Prostate gland (tissue), 2 donors: ENCODE measurements at regions not wholly inside any gene's neighbourhood (a gene's known extent, or its start where the extent isn't known, plus 50 kb on each side); places are given as distances from the start of the nearest gene placed in this dataset.

Source experiments
- DNase-seq: peaks from one replicate; pipeline ENCODE4 v3.0.0-alpha.2; 2019; ENCODE audit warnings: low spot score
- H3K27ac ChIP-seq, 2 donors: fragments of 200-600 bp; sonication (generic); 2 replicates each; pipeline ENCODE4 v1.5.1; 2017 to 2019
- H3K27me3 ChIP-seq: fragments of 200-600 bp; sonication (generic); replicated peaks from 2 replicates; pipeline ENCODE4 v1.5.1; 2019; ENCODE audit not compliant: insufficient read depth
- H3K36me3 ChIP-seq, 2 donors: fragments of 200-600 bp; sonication (generic); 1 replicate in 1 of 2; 2 replicates in 1 of 2; pipeline versions ENCODE4 v1.5.1 to v1.8.1; 2017 to 2019
- H3K4me1 ChIP-seq: fragments of 200-600 bp; sonication (generic); replicated peaks from 2 replicates; pipeline ENCODE4 v1.5.1; 2019
- H3K4me3 ChIP-seq, 2 donors: fragments of 200-600 bp; sonication (generic); 2 replicates each; pipeline ENCODE4 v1.5.1; 2017 to 2019
- H3K9me3 ChIP-seq: fragments of 200-600 bp; sonication (generic); 2 replicates; pipeline ENCODE4 v1.5.1; 2017
- CTCF ChIP-seq, 4 experiments: fragments of 200-600 bp in 2 of 4; fragments of 450-650 bp in 2 of 4; sonication (generic) in 2 of 4; IDR thresholded peaks; 1 replicate in 3 of 4; 2 replicates in 1 of 4; pipeline ENCODE4 v1.5.1; 2016 to 2019; ENCODE audit warnings: antibody characterized with exemption in 4 of 4, mild to moderate bottlenecking in 2 of 4, moderate library complexity in 2 of 4
- POLR2A ChIP-seq: fragments of 450-650 bp; IDR thresholded peaks from one replicate; pipeline ENCODE4 v1.6.1; 2016; ENCODE audit warnings: antibody characterized with exemption, mild to moderate bottlenecking
- POLR2AphosphoS5 ChIP-seq: sonication (generic); formaldehyde crosslinking; IDR thresholded peaks from one replicate; pipeline ENCODE4 v1.6.1; 2017; ENCODE audit warnings: antibody characterized with exemption
- WGBS: methylation state at CpG from one replicate; pipeline ENCODE4 v1.1.5; 2018; 5-methylcytosine and 5-hydroxymethylcytosine counted together
- intact Hi-C: fragments of 100-400 bp; cut with DNase I; formaldehyde crosslinking; loops from one replicate; pipeline ENCODE4 v1.14.2; 2022

- no peaks in the 10 kb centered on the region for H3K9me3 ChIP-seq
- no peaks in the 10 kb centered on the region for H3K4me1 ChIP-seq
- intact Hi-C loops: no loop called here
- no peaks in the 10 kb centered on the region for H3K36me3 ChIP-seq
- H3K4me3 ChIP-seq: no peak overlapping the region
- H3K27ac ChIP-seq: no peak overlapping the region
- DNase-seq: no peak
- 84% methylated on average over 4 of the region's 4 CpGs for whole genome bisulfite sequencing
- no peaks in the 10 kb centered on the region for H3K27me3 ChIP-seq
- TF ChIP-seq POLR2A (no peak), POLR2AphosphoS5 (no peak), CTCF (IDR thresholded peaks at IDR 0.05) (no peak)
These were observed 159.3 kb upstream of the MARCKS start for GRCh38 chr6:113697632-113698410.

GRCh38 chr6:113699239-113699638, 157.9 kb upstream of the MARCKS start:
- Histone ChIP-seq H3K36me3 (no peaks in the 10 kb centered on the region), H3K4me1 (no peaks in the 10 kb centered on the region), H3K9me3 (no peaks in the 10 kb centered on the region), H3K27ac (no peak overlapping the region), H3K27me3 (no peaks in the 10 kb centered on the region), H3K4me3 (no peak overlapping the region)
- intact Hi-C loops: no loop called here
- DNase-seq: no peak
- no peak for TF ChIP-seq POLR2AphosphoS5
- TF ChIP-seq POLR2A: no peak

GRCh38 chr6:113701552-113702254, 155.4 kb upstream of the MARCKS start:
- TF ChIP-seq POLR2A: no peak
- TF ChIP-seq POLR2AphosphoS5: peak; percentile 44
- no peak overlapping the region for H3K4me3 ChIP-seq
- no peaks in the 10 kb centered on the region for H3K27me3 ChIP-seq
- H3K36me3 ChIP-seq: no peaks in the 10 kb centered on the region
- H3K4me1 ChIP-seq: no peaks in the 10 kb centered on the region
- no peak overlapping the region for H3K27ac ChIP-seq
- WGBS: 42% methylated on average over 4 of the region's 4 CpGs
- intact Hi-C loops: no loop called here
- no peaks in the 10 kb centered on the region for H3K9me3 ChIP-seq
- DNase-seq: no peak

- no peak for TF ChIP-seq CTCF (IDR thresholded peaks at IDR 0.05)
- no peak for TF ChIP-seq POLR2A
- no peak for TF ChIP-seq POLR2AphosphoS5
These were observed 150.0 kb upstream of the MARCKS start for GRCh38 chr6:113707194-113707593.

GRCh38 chr6:113709936-113710509, 147.1 kb upstream of the MARCKS start:
- DNase-seq: no peak
- TF ChIP-seq CTCF (IDR thresholded peaks at IDR 0.05) (no peak), POLR2A (no peak), POLR2AphosphoS5 (no peak)
- Histone ChIP-seq H3K4me1 (no peaks in the 10 kb centered on the region), H3K4me3 (no peak overlapping the region), H3K9me3 (no peaks in the 10 kb centered on the region), H3K27me3 (no peaks in the 10 kb centered on the region), H3K27ac (no peak overlapping the region), H3K36me3 (no peaks in the 10 kb centered on the region)
- intact Hi-C loops: no loop called here
- WGBS: 52% methylated on average over 6 of the region's 6 CpGs

More at GRCh38 chr6:113707194-113707593, 150.0 kb upstream of the MARCKS start:
- intact Hi-C loops: no loop called here
- H3K36me3 ChIP-seq: no peaks in the 10 kb centered on the region
- H3K9me3 ChIP-seq: no peaks in the 10 kb centered on the region
- WGBS: 85% methylated on average over 3 of the region's 3 CpGs
- no peak overlapping the region for H3K27ac ChIP-seq
- no peaks in the 10 kb centered on the region for H3K4me1 ChIP-seq
- no peaks in the 10 kb centered on the region for H3K27me3 ChIP-seq
- DNase-seq: no peak
- H3K4me3 ChIP-seq: no peak overlapping the region
